Mesothelial cell of epicardium (in vitro differentiated cells): ENCODE measurements at regions not wholly inside any gene's neighbourhood (a gene's known extent, or its start where the extent isn't known, plus 50 kb on each side); places are given as distances from the start of the nearest gene placed in this dataset.

ENCODE experiments used
- DNase-seq, 2 experiments: peaks; one replicate each; pipeline ENCODE4 v3.0.0; 2021; ENCODE audit warnings: low spot score in 2 of 2; ENCODE audit not compliant: unreplicated experiment in 2 of 2
- H3K27ac Mint-ChIP-seq: 2 replicates; pipeline ENCODE4 v1.8.0; 2021; ENCODE audit warnings: mixed read lengths
- H3K27me3 Mint-ChIP-seq: 2 replicates; pipeline ENCODE4 v1.8.0; 2021; ENCODE audit warnings: low read depth, mixed read lengths
- H3K36me3 Mint-ChIP-seq: 2 replicates; pipeline ENCODE4 v1.8.0; 2021; ENCODE audit warnings: mixed read lengths
- H3K4me1 Mint-ChIP-seq: 2 replicates; pipeline ENCODE4 v1.8.0; 2021; ENCODE audit warnings: mixed read lengths
- H3K4me3 Mint-ChIP-seq: 2 replicates; pipeline ENCODE4 v1.8.0; 2021; ENCODE audit warnings: mild to moderate bottlenecking, moderate library complexity, mixed read lengths
- H3K9me3 Mint-ChIP-seq: 2 replicates; pipeline ENCODE4 v1.8.0; 2021; ENCODE audit warnings: mixed read lengths
- TF ChIP-seq, protein P1 (sequence below): fragments of 200-600 bp; sonication (generic); IDR thresholded peaks from one replicate; pipeline ENCODE4 v1.5.0; 2021; ENCODE audit warnings: antibody characterized with exemption; ENCODE audit not compliant: unreplicated experiment

- H3K4me1 Mint-ChIP-seq = peaks cover 12% of the 10 kb centered on the region
- no peaks in the 10 kb centered on the region for H3K36me3 Mint-ChIP-seq
- H3K27me3 Mint-ChIP-seq = no peaks in the 10 kb centered on the region
- H3K27ac Mint-ChIP-seq = no peak overlapping the region
- TF ChIP-seq, protein P1, sequence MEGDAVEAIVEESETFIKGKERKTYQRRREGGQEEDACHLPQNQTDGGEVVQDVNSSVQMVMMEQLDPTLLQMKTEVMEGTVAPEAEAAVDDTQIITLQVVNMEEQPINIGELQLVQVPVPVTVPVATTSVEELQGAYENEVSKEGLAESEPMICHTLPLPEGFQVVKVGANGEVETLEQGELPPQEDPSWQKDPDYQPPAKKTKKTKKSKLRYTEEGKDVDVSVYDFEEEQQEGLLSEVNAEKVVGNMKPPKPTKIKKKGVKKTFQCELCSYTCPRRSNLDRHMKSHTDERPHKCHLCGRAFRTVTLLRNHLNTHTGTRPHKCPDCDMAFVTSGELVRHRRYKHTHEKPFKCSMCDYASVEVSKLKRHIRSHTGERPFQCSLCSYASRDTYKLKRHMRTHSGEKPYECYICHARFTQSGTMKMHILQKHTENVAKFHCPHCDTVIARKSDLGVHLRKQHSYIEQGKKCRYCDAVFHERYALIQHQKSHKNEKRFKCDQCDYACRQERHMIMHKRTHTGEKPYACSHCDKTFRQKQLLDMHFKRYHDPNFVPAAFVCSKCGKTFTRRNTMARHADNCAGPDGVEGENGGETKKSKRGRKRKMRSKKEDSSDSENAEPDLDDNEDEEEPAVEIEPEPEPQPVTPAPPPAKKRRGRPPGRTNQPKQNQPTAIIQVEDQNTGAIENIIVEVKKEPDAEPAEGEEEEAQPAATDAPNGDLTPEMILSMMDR = no peak
- no peak for DNase-seq
- H3K9me3 Mint-ChIP-seq = peaks cover 12% of the 10 kb centered on the region
- H3K4me3 Mint-ChIP-seq = no peak overlapping the region
These were observed 78.6 kb upstream of the ZFHX3 start for GRCh38 chr16:73126525-73126853.

DNA sequence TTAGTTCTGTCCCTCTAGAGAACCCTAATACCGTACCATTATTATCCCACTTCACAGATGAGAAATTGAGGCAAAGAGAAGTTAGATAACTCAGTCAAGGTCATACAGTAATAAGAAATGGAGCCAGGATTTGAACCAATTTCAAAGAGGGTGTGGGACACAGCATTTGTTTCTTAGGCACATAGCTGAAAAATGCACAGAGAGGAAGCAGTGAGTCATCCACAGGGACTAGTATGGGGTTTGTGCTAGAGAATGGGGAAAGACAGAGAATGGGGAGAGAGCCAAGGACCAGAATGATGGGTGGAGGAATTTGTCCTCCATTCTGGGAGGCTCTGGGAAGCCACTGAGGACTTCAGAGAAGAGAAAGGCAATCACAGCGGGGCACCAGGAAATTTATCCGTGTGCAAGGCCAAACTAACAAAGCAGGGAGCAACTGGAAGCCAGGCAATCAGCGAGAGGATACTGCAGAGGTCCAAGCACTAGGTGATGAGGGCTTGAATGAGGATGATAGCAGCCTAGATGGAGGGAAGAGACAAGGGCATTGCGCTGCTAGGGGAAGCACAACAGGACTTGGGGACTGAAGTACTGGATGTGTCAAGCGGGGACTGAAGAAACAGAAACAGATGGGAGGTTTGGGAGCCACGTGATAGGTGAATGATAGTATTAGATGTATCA, 78.1 kb upstream of the ZFHX3 start:
- no peak for DNase-seq
- Mint-ChIP-seq H3K4me3 (no peak overlapping the region), H3K27me3 (no peaks in the 10 kb centered on the region), H3K36me3 (no peaks in the 10 kb centered on the region), H3K4me1 (peaks cover 12% of the 10 kb centered on the region), H3K9me3 (peaks cover 12% of the 10 kb centered on the region), H3K27ac (no peak overlapping the region)
- TF ChIP-seq, protein P1 = no peak

DNA sequence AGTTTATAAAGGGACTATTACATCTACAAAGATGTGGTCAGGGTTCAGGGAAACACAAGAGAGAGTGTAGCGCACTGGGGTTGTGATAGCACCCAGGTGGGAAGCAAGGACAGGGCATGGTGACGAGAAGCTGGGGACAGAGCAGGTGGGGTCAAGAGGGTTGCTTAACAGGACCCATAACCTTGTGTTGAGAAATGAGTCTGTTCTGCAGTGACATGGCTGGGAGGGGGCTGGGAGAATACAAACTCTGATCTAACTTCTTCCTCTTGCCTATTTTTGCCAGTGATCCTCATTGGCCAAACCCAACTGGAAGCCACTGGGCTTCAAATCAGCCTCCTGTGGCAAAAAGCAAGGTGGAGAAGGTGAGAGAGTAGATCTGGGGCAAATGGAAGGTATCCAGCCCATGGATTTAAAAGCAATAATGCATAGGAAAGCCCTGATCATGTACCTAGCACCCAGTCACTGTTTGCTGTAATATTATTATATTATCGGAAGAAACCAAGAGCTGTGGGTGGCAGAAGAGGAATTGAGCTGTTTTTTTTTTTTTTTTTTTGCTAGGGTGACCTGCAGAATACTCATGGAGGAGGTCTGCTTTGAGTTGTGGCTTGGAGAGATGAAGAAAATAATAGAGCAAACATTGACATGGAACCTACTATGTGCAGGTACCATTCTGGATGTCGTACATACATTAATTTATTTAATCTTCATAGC, 76.9 kb upstream of the ZFHX3 start:
- no peak for DNase-seq
- no peak overlapping the region for H3K27ac Mint-ChIP-seq
- H3K4me3 Mint-ChIP-seq = no peak overlapping the region
- H3K9me3 Mint-ChIP-seq = peaks cover 12% of the 10 kb centered on the region
- peaks cover 12% of the 10 kb centered on the region for H3K4me1 Mint-ChIP-seq
- H3K36me3 Mint-ChIP-seq = no peaks in the 10 kb centered on the region
- no peaks in the 10 kb centered on the region for H3K27me3 Mint-ChIP-seq
- TF ChIP-seq, protein P1 = no peak

- TF ChIP-seq, protein P1 = no peak
- Mint-ChIP-seq H3K27me3 (no peaks in the 10 kb centered on the region), H3K9me3 (peaks cover 12% of the 10 kb centered on the region), H3K36me3 (no peaks in the 10 kb centered on the region), H3K4me3 (no peak overlapping the region), H3K4me1 (peaks cover 12% of the 10 kb centered on the region), H3K27ac (no peak overlapping the region)
- no peak for DNase-seq
These were observed 76.2 kb upstream of the ZFHX3 start for GRCh38 chr16:73124097-73124652.

DNA sequence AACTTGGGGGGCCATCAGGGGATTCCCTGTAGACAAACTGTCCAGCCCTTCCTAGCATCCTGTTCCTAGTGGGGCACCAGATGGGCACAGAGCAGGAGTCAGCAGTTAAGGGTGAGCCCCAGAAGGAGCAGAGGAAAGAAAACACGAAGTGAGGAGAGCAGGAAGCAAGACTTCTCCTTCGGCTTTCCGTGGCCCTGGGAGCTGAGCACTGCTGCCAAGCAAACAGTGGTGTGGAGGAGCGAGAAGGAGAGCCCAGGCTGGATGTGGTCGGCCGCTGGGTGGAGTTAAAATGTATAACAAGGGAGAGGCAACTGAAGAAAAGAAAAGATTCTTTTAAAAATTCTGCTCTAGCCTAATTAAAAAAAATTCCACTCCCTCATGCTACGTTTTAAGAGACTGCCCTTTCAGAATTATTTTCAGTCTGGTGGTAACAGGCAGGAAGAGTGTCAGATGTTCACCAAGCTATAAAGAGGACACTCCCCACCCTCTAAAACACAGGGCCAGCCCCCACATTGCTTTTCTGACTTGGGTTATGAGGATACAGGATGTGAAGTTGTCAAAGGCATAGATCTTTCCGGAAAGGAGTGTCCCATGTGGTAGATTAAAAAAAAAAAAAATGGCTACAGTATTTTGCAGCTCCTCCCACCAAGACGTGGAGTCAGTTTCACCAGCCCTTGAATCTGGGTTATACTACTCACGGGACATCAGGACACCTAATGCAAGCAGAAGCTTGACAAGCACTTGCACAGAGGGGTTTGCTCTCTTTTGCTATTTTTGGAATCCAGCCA, 74.9 kb upstream of the ZFHX3 start:
- H3K27me3 Mint-ChIP-seq = no peaks in the 10 kb centered on the region
- H3K4me3 Mint-ChIP-seq = no peak overlapping the region
- peaks cover 12% of the 10 kb centered on the region for H3K4me1 Mint-ChIP-seq
- no peaks in the 10 kb centered on the region for H3K36me3 Mint-ChIP-seq
- H3K9me3 Mint-ChIP-seq = peaks cover 6% of the 10 kb centered on the region
- H3K27ac Mint-ChIP-seq = no peak overlapping the region
- no peak for DNase-seq
- TF ChIP-seq, protein P1 = no peak
